IPS-20b (cell line): ENCODE measurements at regions not wholly inside any gene's neighbourhood (a gene's known extent, or its start where the extent isn't known, plus 50 kb on each side); places are given as distances from the start of the nearest gene placed in this dataset.
"Not testable (repeated sequence)": the region's sequence is repeated elsewhere in the genome, so short reads cannot be mapped to it uniquely, and the experiment has no call there.

Source experiments
- H3K27ac ChIP-seq: one replicate; pipeline ENCODE4 v1.5.1; 2013; ENCODE audit warnings: low read length
- H3K27me3 ChIP-seq: 2 replicates; pipeline ENCODE4 v1.6.1; 2013; ENCODE audit warnings: mild to moderate bottlenecking, low read length, inconsistent platforms; ENCODE audit not compliant: insufficient read depth
- H3K36me3 ChIP-seq: 2 replicates; pipeline ENCODE4 v1.6.1; 2013; ENCODE audit warnings: low read depth, mild to moderate bottlenecking, inconsistent platforms, low read length, moderate library complexity; ENCODE audit not compliant: insufficient read depth
- H3K4me1 ChIP-seq: 2 replicates; pipeline ENCODE4 v1.6.1; 2013; ENCODE audit warnings: mild to moderate bottlenecking, control low read depth, inconsistent platforms, low read length, moderate library complexity; ENCODE audit not compliant: insufficient read depth
- H3K4me3 ChIP-seq: 2 replicates; pipeline ENCODE4 v1.5.1; 2013; ENCODE audit warnings: mild to moderate bottlenecking, low read length, inconsistent platforms
- H3K9ac ChIP-seq: 2 replicates; pipeline ENCODE4 v1.6.1; 2013; ENCODE audit warnings: low read depth, mild to moderate bottlenecking, inconsistent platforms, low read length, moderate library complexity
- H3K9me3 ChIP-seq: 2 replicates; pipeline ENCODE4 v1.6.1; 2013; ENCODE audit warnings: mild to moderate bottlenecking, low read depth, low read length, inconsistent platforms; ENCODE audit not compliant: insufficient read depth

DNA sequence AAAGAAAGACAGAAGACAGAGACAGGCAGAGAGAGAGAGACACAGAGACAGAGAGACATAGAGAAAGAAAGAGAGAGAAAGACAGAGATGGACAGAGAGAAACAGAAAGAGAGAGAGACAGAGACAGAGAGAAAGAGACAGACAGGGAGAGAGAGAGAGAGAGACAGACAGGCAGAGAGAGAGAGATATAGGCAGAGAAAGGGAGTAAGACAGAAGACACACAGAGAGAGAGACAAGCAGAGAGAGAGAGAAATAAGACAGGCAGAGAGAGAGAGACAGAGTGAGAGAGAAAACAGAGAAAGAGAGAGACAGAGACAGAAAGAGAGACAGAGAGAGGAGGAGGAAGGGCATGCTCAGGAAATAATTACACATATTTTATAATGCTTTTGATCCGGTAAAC lies 758.3 kb upstream of the DEFB115 start:
- Histone ChIP-seq H3K9ac (peak overlapping the region; percentile 68; the same call in 1 of the 2 replicates), H3K27ac (peak overlapping the region; percentile 74), H3K4me3 (peak overlapping the region; percentile 51)

DNA sequence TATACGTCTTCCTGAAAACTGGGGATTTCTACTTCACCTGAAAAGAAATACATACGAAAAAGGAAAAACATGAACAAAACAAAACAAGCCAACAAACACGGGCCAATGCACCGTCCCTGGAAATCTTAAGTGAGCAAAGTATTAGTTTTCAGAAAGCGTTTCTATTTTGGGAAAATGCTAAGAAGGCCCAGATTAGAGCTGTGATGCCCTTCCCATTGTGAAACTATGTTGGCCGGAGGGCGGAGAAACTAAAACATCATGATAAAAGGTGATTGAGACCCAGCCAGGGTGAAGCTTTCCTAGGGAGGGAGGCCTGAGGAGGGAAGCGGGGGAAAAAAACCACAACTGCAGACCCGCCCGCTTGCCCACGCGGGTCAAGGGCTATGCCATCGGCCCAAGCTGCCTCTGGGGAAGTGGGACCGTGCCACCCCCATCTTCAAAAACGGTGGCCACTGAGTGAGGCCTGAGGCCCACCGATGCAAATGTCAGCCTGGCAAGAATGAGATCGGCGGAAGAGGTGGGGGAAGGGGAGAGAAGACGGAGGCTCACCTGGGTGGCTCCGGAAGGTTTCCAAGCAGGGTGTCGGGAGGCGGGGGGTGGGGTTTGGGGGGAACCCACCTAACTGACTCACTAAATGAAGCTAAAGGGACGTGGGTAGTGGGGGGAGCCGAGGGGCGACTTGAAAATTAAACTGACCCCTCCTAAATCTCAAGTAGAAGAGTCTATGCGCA lies 757.6 kb upstream of the DEFB115 start:
- H3K36me3 ChIP-seq, H3K9me3 ChIP-seq: not testable (repeated sequence)
- peak overlapping the region; percentile 74 for H3K27ac ChIP-seq
- peak overlapping the region; percentile 68; the same call in 1 of the 2 replicates for H3K9ac ChIP-seq
- peaks cover 31% of the 10 kb centered on the region for H3K27me3 ChIP-seq
- peak overlapping the region; percentile 51 for H3K4me3 ChIP-seq
- H3K4me1 ChIP-seq: peaks cover 21% of the 10 kb centered on the region

More for the DNA sequence above, 758.3 kb upstream of the DEFB115 start:
- Histone ChIP-seq H3K4me1 (peaks cover 21% of the 10 kb centered on the region), H3K27me3 (peaks cover 31% of the 10 kb centered on the region), H3K36me3 (no peaks in the 10 kb centered on the region), H3K9me3 (no peaks in the 10 kb centered on the region)

- Histone ChIP-seq H3K27me3 (peaks cover 31% of the 10 kb centered on the region), H3K4me1 (peaks cover 21% of the 10 kb centered on the region), H3K9ac (peak overlapping the region; percentile 68; the same call in 1 of the 2 replicates), H3K4me3 (peak overlapping the region; percentile 51; the same call in 1 of the 2 replicates)
- H3K9me3 ChIP-seq, H3K27ac ChIP-seq, H3K36me3 ChIP-seq: not testable (repeated sequence)
Observed at GRCh38 chr20:30500447-30500820, 757.0 kb upstream of the DEFB115 start.

- no peak overlapping the region for H3K4me3 ChIP-seq
Observed at GRCh38 chr20:30500829-30501440, 756.5 kb upstream of the DEFB115 start.

GRCh38 chr20:30502670-30503069 lies 754.8 kb upstream of the DEFB115 start:
- Histone ChIP-seq H3K36me3 (no peaks in the 10 kb centered on the region), H3K4me1 (peaks cover 21% of the 10 kb centered on the region), H3K4me3 (no peak overlapping the region), H3K27ac (no peak overlapping the region), H3K27me3 (peaks cover 31% of the 10 kb centered on the region), H3K9me3 (no peaks in the 10 kb centered on the region), H3K9ac (no peak overlapping the region)

More at GRCh38 chr20:30500829-30501440, 756.5 kb upstream of the DEFB115 start:
- no peak overlapping the region; the same call in 1 of the 2 replicates for H3K9ac ChIP-seq
- no peak overlapping the region for H3K27ac ChIP-seq
- no peaks in the 10 kb centered on the region for H3K36me3 ChIP-seq
- H3K27me3 ChIP-seq: peaks cover 31% of the 10 kb centered on the region
- H3K9me3 ChIP-seq: no peaks in the 10 kb centered on the region
- H3K4me1 ChIP-seq: peaks cover 21% of the 10 kb centered on the region

- not testable (repeated sequence) for H3K27ac ChIP-seq, H3K9me3 ChIP-seq, H3K9ac ChIP-seq, H3K4me3 ChIP-seq, H3K36me3 ChIP-seq
- H3K4me1 ChIP-seq: peaks cover 17% of the 10 kb centered on the region
- H3K27me3 ChIP-seq: peaks cover 31% of the 10 kb centered on the region
Observed at GRCh38 chr20:30503204-30503603, 754.3 kb upstream of the DEFB115 start.

- Histone ChIP-seq H3K27me3 (peaks cover 31% of the 10 kb centered on the region), H3K4me1 (peaks cover 9% of the 10 kb centered on the region; the same call in 1 of the 2 replicates), H3K9me3 (no peaks in the 10 kb centered on the region), H3K9ac (no peak overlapping the region), H3K4me3 (no peak overlapping the region), H3K36me3 (no peaks in the 10 kb centered on the region), H3K27ac (no peak overlapping the region)
Observed at GRCh38 chr20:30503992-30504570, 753.4 kb upstream of the DEFB115 start.

- peaks cover 4% of the 10 kb centered on the region; the same call in 1 of the 2 replicates for H3K4me1 ChIP-seq
- H3K27me3 ChIP-seq: peaks cover 31% of the 10 kb centered on the region
- H3K9me3 ChIP-seq: no peaks in the 10 kb centered on the region
- no peak overlapping the region for H3K27ac ChIP-seq
- H3K4me3 ChIP-seq: no peak overlapping the region
- H3K9ac ChIP-seq: no peak overlapping the region
- H3K36me3 ChIP-seq: no peaks in the 10 kb centered on the region
Observed at GRCh38 chr20:30505566-30505965, 751.9 kb upstream of the DEFB115 start.

DNA sequence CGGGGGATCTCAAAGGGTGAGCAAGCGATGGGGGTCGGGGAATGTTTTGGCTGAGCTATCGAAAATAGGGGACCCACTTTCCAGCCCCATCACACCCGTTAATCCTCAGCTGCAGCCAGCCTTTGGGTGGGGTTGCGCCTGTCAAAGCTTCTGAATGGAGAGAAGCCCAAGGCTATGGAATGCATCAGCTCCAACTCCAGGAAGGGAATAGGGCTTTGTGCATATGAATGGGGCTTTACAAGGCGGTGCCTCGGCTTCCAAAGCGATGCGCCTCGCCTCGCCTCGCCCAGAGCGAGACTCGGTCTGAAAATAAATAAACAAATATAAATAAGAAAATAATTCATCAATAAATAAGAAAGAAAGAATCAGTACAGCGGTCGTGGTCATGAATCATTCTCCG lies 751.4 kb upstream of the DEFB115 start:
- H3K27me3 ChIP-seq: peaks cover 28% of the 10 kb centered on the region
- H3K9ac ChIP-seq: no peak overlapping the region
- no peak overlapping the region for H3K27ac ChIP-seq
- H3K36me3 ChIP-seq: no peaks in the 10 kb centered on the region
- H3K4me3 ChIP-seq: no peak overlapping the region
- no peaks in the 10 kb centered on the region; the same call in 1 of the 2 replicates for H3K9me3 ChIP-seq
- peaks cover 2% of the 10 kb centered on the region; the same call in 1 of the 2 replicates for H3K4me1 ChIP-seq

DNA sequence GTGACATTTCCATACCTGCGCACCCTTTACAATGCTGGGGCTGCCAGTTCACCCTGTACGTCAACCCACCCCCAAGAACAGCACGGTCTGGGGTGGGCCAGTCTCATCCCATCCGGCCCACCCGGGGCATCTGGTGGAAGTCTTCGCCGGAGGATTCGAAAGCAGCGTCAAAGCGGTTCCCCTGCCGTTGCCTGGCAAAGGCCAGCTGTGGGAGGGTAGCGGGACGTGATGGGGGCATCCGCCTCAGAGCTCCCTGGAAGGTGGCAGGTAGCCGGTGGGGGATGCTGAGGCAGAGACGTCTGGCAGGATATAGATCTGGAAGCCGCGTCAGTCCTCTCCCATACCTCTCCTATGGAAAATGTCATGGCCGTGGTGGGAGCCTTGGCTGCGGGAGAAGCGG lies 749.1 kb upstream of the DEFB115 start:
- H3K27ac ChIP-seq, H3K4me1 ChIP-seq, H3K9ac ChIP-seq, H3K9me3 ChIP-seq, H3K4me3 ChIP-seq, H3K27me3 ChIP-seq, H3K36me3 ChIP-seq: not testable (repeated sequence)

- Histone ChIP-seq H3K4me1 (no peaks in the 10 kb centered on the region), H3K9me3 (no peaks in the 10 kb centered on the region; the same call in 1 of the 2 replicates), H3K9ac (no peak overlapping the region), H3K27me3 (no peaks in the 10 kb centered on the region), H3K27ac (no peak overlapping the region), H3K36me3 (no peaks in the 10 kb centered on the region), H3K4me3 (no peak overlapping the region)
Observed at GRCh38 chr20:30511322-30512030, 746.0 kb upstream of the DEFB115 start.
